GM23338 (cell line): ENCODE measurements at regions not wholly inside any gene's neighbourhood (a gene's known extent, or its start where the extent isn't known, plus 50 kb on each side); places are given as distances from the start of the nearest gene placed in this dataset.

ENCODE experiments used
- ATAC-seq: fragments of 200-7000 bp; cut with Tn5 transposase; 3 replicates; pipeline ENCODE4 v1.9.1; 2020
- DNase-seq: peaks from one replicate; pipeline ENCODE4 v3.0.0-alpha.2; 2015; ENCODE audit warnings: low spot score
- H2AFZ ChIP-seq: fragments of 200-600 bp; sonication (generic); 2 replicates; pipeline ENCODE4 v1.8.0; 2016; ENCODE audit warnings: antibody characterized with exemption, mild to moderate bottlenecking, moderate library complexity
- H3F3A ChIP-seq: fragments of 200-600 bp; sonication (generic); replicated peaks from 2 replicates; pipeline ENCODE4 v1.8.0; 2017; ENCODE audit warnings: antibody characterized with exemption, mixed run types, low read depth
- H3K27ac ChIP-seq: fragments of 200-600 bp; sonication (generic); 2 replicates; pipeline ENCODE4 v1.6.1; 2016; ENCODE audit warnings: low read depth
- H3K27me3 ChIP-seq: fragments of 200-600 bp; sonication (generic); 2 replicates; pipeline ENCODE4 v1.8.0; 2016; ENCODE audit warnings: mild to moderate bottlenecking, mixed run types, moderate library complexity; ENCODE audit not compliant: insufficient read depth
- H3K36me3 ChIP-seq: fragments of 200-600 bp; sonication (generic); 2 replicates; pipeline ENCODE4 v1.8.0; 2016; ENCODE audit warnings: mild to moderate bottlenecking; ENCODE audit not compliant: insufficient read depth
- H3K4me1 ChIP-seq: fragments of 200-600 bp; sonication (generic); 2 replicates; pipeline ENCODE4 v1.8.0; 2016; ENCODE audit warnings: mild to moderate bottlenecking, moderate library complexity; ENCODE audit not compliant: insufficient read depth
- H3K4me2 ChIP-seq: fragments of 200-600 bp; sonication (generic); 2 replicates; pipeline ENCODE4 v1.7.1; 2017; ENCODE audit warnings: mixed run types
- H3K4me3 ChIP-seq: fragments of 200-600 bp; sonication (generic); 2 replicates; pipeline ENCODE4 v1.6.1; 2016; ENCODE audit warnings: mixed run types
- H3K79me2 ChIP-seq: fragments of 200-600 bp; sonication (generic); replicated peaks from 2 replicates; pipeline ENCODE4 v1.8.0; 2017; ENCODE audit warnings: mild to moderate bottlenecking; ENCODE audit not compliant: insufficient read depth
- H3K9me2 ChIP-seq: fragments of 200-600 bp; sonication (generic); 2 replicates; pipeline ENCODE4 v1.8.0; 2017; ENCODE audit not compliant: insufficient read depth
- H4K20me1 ChIP-seq: fragments of 200-600 bp; sonication (generic); replicated peaks from 2 replicates; pipeline ENCODE4 v1.8.0; 2017; ENCODE audit warnings: mild to moderate bottlenecking; ENCODE audit not compliant: insufficient read depth
- H3K27ac Mint-ChIP-seq: 2 replicates; pipeline ENCODE4 v1.8.0; 2020; ENCODE audit warnings: inconsistent platforms, mild to moderate bottlenecking, moderate library complexity, mixed read lengths
- H3K27me3 Mint-ChIP-seq: 3 replicates; pipeline ENCODE4 v1.8.0; 2022; ENCODE audit warnings: low read depth, mild to moderate bottlenecking, moderate library complexity, mixed read lengths, inconsistent platforms; ENCODE audit not compliant: insufficient read depth, poor library complexity
- H3K36me3 Mint-ChIP-seq: 3 replicates; pipeline ENCODE4 v1.8.0; 2021; ENCODE audit warnings: low read depth, mild to moderate bottlenecking, inconsistent platforms, moderate library complexity, mixed read lengths
- H3K4me1 Mint-ChIP-seq: 3 replicates; pipeline ENCODE4 v1.8.0; 2020; ENCODE audit warnings: mild to moderate bottlenecking, inconsistent platforms, mixed read lengths
- H3K4me3 Mint-ChIP-seq: 3 replicates; pipeline ENCODE4 v1.8.0; 2021; ENCODE audit warnings: moderate library complexity, mild to moderate bottlenecking, inconsistent platforms, mixed read lengths
- H3K9me3 Mint-ChIP-seq: 3 replicates; pipeline ENCODE4 v1.8.0; 2020; ENCODE audit warnings: moderate library complexity, mild to moderate bottlenecking, inconsistent platforms, mixed read lengths
- CREB1 ChIP-seq: fragments of 250-450 bp; sonication (Bioruptor Pico); IDR thresholded peaks from 2 replicates; pipeline ENCODE4 v1.5.0; 2020; ENCODE audit warnings: low read depth, mild to moderate bottlenecking, moderate library complexity
- ETS1 ChIP-seq: IDR thresholded peaks from 2 replicates; pipeline ENCODE4 v1.6.1; 2016; ENCODE audit warnings: antibody characterized with exemption
- EZH2 ChIP-seq: fragments of 200-600 bp; sonication (generic); IDR thresholded peaks from one replicate; pipeline ENCODE4 v1.8.0; 2017; ENCODE audit warnings: antibody characterized with exemption, mild to moderate bottlenecking, low read depth; ENCODE audit not compliant: unreplicated experiment
- EZH2phosphoT487 ChIP-seq: fragments of 200-600 bp; sonication (generic); IDR thresholded peaks from one replicate; pipeline ENCODE4 v1.8.1; 2018; ENCODE audit warnings: antibody characterized with exemption; ENCODE audit not compliant: unreplicated experiment
- JUNB ChIP-seq: IDR thresholded peaks from one replicate; pipeline ENCODE4 v1.6.1; 2016; ENCODE audit warnings: antibody characterized with exemption; ENCODE audit not compliant: unreplicated experiment
- NANOG ChIP-seq: IDR thresholded peaks from 2 replicates; pipeline ENCODE4 v1.6.1; 2016; ENCODE audit warnings: antibody characterized with exemption, borderline replicate concordance
- POLR2AphosphoS5 ChIP-seq: IDR thresholded peaks from 2 replicates; pipeline ENCODE4 v1.6.1; 2016; ENCODE audit warnings: antibody characterized with exemption, low read depth
- STAT1 ChIP-seq: IDR thresholded peaks from one replicate; pipeline ENCODE4 v1.6.1; 2016; ENCODE audit warnings: antibody characterized with exemption; ENCODE audit not compliant: unreplicated experiment
- ZNF114 ChIP-seq: fragments of 250-450 bp; sonication (Bioruptor Pico); IDR thresholded peaks from 2 replicates; pipeline ENCODE4 v1.5.0; 2020; ENCODE audit warnings: mild to moderate bottlenecking, moderate library complexity
- ZNF331 ChIP-seq: fragments of 250-450 bp; sonication (Bioruptor Pico); IDR thresholded peaks from 2 replicates; pipeline ENCODE4 v1.5.0; 2020; ENCODE audit warnings: low read depth, mild to moderate bottlenecking, moderate library complexity
- ZNF462 ChIP-seq: fragments of 250-450 bp; sonication (Bioruptor Pico); IDR thresholded peaks from 2 replicates; pipeline ENCODE4 v1.5.0; 2020; ENCODE audit warnings: mild to moderate bottlenecking, moderate library complexity
- TF ChIP-seq, protein P1 (sequence below), 2 experiments: fragments of 200-600 bp in 1 of 2; sonication (generic) in 1 of 2; conservative IDR thresholded peaks; 2 replicates each; pipeline versions ENCODE4 v1.5.1 to v1.6.1; 2016 to 2017; ENCODE audit warnings: antibody characterized with exemption in 2 of 2, low read depth in 2 of 2, mild to moderate bottlenecking in 2 of 2, moderate library complexity in 1 of 2
- TF ChIP-seq, protein P2 (sequence below): IDR thresholded peaks from one replicate; pipeline ENCODE4 v1.6.1; 2018; ENCODE audit warnings: antibody characterized with exemption; ENCODE audit not compliant: unreplicated experiment

GRCh38 chr12:24756479-24757024 is 192.3 kb downstream of the BCAT1 start:
- no peaks in the 10 kb centered on the region for H3K36me3 Mint-ChIP-seq
- H3K27ac Mint-ChIP-seq: no peak overlapping the region
- Histone ChIP-seq H3K4me1 (peaks cover 13% of the 10 kb centered on the region), H3K9me2 (peaks cover 9% of the 10 kb centered on the region; the same call in 1 of the 2 replicates), H3K4me3 (no peak overlapping the region), H3K4me2 (no peak overlapping the region), H4K20me1 (no peaks in the 10 kb centered on the region), H3F3A (no peaks in the 10 kb centered on the region), H3K27me3 (no peaks in the 10 kb centered on the region), H3K27ac (no peak overlapping the region), H3K79me2 (no peaks in the 10 kb centered on the region), H2AFZ (no peak overlapping the region), H3K36me3 (no peaks in the 10 kb centered on the region)
- no peak for DNase-seq
- TF ChIP-seq, protein P1, sequence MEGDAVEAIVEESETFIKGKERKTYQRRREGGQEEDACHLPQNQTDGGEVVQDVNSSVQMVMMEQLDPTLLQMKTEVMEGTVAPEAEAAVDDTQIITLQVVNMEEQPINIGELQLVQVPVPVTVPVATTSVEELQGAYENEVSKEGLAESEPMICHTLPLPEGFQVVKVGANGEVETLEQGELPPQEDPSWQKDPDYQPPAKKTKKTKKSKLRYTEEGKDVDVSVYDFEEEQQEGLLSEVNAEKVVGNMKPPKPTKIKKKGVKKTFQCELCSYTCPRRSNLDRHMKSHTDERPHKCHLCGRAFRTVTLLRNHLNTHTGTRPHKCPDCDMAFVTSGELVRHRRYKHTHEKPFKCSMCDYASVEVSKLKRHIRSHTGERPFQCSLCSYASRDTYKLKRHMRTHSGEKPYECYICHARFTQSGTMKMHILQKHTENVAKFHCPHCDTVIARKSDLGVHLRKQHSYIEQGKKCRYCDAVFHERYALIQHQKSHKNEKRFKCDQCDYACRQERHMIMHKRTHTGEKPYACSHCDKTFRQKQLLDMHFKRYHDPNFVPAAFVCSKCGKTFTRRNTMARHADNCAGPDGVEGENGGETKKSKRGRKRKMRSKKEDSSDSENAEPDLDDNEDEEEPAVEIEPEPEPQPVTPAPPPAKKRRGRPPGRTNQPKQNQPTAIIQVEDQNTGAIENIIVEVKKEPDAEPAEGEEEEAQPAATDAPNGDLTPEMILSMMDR (conservative IDR thresholded peaks at IDR 0.05; ENCODE audit: low read depth in 2 of 2): no peak
- TF ChIP-seq CREB1 (CRISPR knock-in tag) (no peak), JUNB (no peak), STAT1 (no peak), ETS1 (no peak), POLR2AphosphoS5 (no peak), EZH2 (no peak), EZH2phosphoT487 (no peak), ZNF462 (no peak), ZNF331 (CRISPR knock-in tag) (no peak), NANOG (no peak), ZNF114 (CRISPR knock-in tag) (no peak)
- TF ChIP-seq, protein P2, sequence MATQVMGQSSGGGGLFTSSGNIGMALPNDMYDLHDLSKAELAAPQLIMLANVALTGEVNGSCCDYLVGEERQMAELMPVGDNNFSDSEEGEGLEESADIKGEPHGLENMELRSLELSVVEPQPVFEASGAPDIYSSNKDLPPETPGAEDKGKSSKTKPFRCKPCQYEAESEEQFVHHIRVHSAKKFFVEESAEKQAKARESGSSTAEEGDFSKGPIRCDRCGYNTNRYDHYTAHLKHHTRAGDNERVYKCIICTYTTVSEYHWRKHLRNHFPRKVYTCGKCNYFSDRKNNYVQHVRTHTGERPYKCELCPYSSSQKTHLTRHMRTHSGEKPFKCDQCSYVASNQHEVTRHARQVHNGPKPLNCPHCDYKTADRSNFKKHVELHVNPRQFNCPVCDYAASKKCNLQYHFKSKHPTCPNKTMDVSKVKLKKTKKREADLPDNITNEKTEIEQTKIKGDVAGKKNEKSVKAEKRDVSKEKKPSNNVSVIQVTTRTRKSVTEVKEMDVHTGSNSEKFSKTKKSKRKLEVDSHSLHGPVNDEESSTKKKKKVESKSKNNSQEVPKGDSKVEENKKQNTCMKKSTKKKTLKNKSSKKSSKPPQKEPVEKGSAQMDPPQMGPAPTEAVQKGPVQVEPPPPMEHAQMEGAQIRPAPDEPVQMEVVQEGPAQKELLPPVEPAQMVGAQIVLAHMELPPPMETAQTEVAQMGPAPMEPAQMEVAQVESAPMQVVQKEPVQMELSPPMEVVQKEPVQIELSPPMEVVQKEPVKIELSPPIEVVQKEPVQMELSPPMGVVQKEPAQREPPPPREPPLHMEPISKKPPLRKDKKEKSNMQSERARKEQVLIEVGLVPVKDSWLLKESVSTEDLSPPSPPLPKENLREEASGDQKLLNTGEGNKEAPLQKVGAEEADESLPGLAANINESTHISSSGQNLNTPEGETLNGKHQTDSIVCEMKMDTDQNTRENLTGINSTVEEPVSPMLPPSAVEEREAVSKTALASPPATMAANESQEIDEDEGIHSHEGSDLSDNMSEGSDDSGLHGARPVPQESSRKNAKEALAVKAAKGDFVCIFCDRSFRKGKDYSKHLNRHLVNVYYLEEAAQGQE: no peak
- H3K9me3 Mint-ChIP-seq: no peaks in the 10 kb centered on the region
- H3K4me3 Mint-ChIP-seq: no peak overlapping the region
- H3K27me3 Mint-ChIP-seq: peaks cover 2% of the 10 kb centered on the region
- peaks cover 21% of the 10 kb centered on the region for H3K4me1 Mint-ChIP-seq
- no peak for ATAC-seq
